GM13977 (cell line): ENCODE measurements at regions not wholly inside any gene's neighbourhood (a gene's known extent, or its start where the extent isn't known, plus 50 kb on each side); places are given as distances from the start of the nearest gene placed in this dataset.

Experiments
- DNase-seq: peaks from one replicate; pipeline ENCODE4 v3.0.0; 2012; ENCODE audit warnings: low spot score
- CTCF ChIP-seq: IDR thresholded peaks from 2 replicates; pipeline ENCODE4 v1.5.1; 2012; ENCODE audit warnings: mild to moderate bottlenecking, control low read depth; ENCODE audit not compliant: insufficient read depth; ENCODE audit errors: extremely low read depth, missing control alignments
- in situ Hi-C: fragments of 300-500 bp; cut with MboI; formaldehyde crosslinking; loops from one replicate; pipeline ENCODE4 v1.12.0; 2022; ENCODE audit warnings: low sequenced_read_pairs, low pct_unique_long_range_greater_than_20kb, mixed read lengths, inconsistent platforms; ENCODE audit not compliant: unreplicated experiment

- in situ Hi-C loops = no loop called here
- DNase-seq = no peak
Observed at GRCh38 chr13:40331802-40332201, 334.6 kb downstream of the FOXO1 start.

GRCh38 chr13:40333226-40333625 is 333.2 kb downstream of the FOXO1 start:
- in situ Hi-C loops = no loop called here
- no peak for DNase-seq
- no peak for TF ChIP-seq CTCF

More at GRCh38 chr13:40331802-40332201, 334.6 kb downstream of the FOXO1 start:
- TF ChIP-seq CTCF = no peak

- DNase-seq = no peak
- in situ Hi-C loops = no loop called here
- TF ChIP-seq CTCF = no peak
Observed at GRCh38 chr13:40334031-40334430, 332.4 kb downstream of the FOXO1 start.

GRCh38 chr13:40334616-40335015 is 331.8 kb downstream of the FOXO1 start:
- TF ChIP-seq CTCF = no peak
- in situ Hi-C loops = no loop called here
- DNase-seq = no peak

- no peak for TF ChIP-seq CTCF
- in situ Hi-C loops = no loop called here
- no peak for DNase-seq
Observed at GRCh38 chr13:40336228-40337221, 329.9 kb downstream of the FOXO1 start.

- in situ Hi-C loops = no loop called here
Observed at GRCh38 chr13:40337651-40338050, 328.8 kb downstream of the FOXO1 start.

More at GRCh38 chr13:40337651-40338050, 328.8 kb downstream of the FOXO1 start:
- no peak for TF ChIP-seq CTCF
- DNase-seq = no peak
